Ishikawa (cell line): ENCODE measurements at regions not wholly inside any gene's neighbourhood (a gene's known extent, or its start where the extent isn't known, plus 50 kb on each side); places are given as distances from the start of the nearest gene placed in this dataset.

Experiments
- CEBPB ChIP-seq: IDR thresholded peaks from 2 replicates; pipeline ENCODE4 v1.6.1; 2012
- CREB1 ChIP-seq: IDR thresholded peaks from 2 replicates; pipeline ENCODE4 v1.6.1; 2012; ENCODE audit warnings: low read depth
- EGR1 ChIP-seq: IDR thresholded peaks from 2 replicates; pipeline ENCODE4 v1.6.1; 2012
- FOXM1 ChIP-seq: IDR thresholded peaks from 2 replicates; pipeline ENCODE4 v1.6.1; 2012; ENCODE audit warnings: low read depth, borderline replicate concordance
- MAX ChIP-seq: IDR thresholded peaks from 2 replicates; pipeline ENCODE4 v1.6.1; 2012
- REST ChIP-seq: IDR thresholded peaks from 2 replicates; pipeline ENCODE4 v1.6.1; 2012; ENCODE audit warnings: low read depth, mild to moderate bottlenecking
- TAF1 ChIP-seq: IDR thresholded peaks from 2 replicates; pipeline ENCODE4 v1.6.1; 2012; ENCODE audit warnings: low read depth, mild to moderate bottlenecking
- USF1 ChIP-seq: IDR thresholded peaks from 2 replicates; pipeline ENCODE4 v1.6.1; 2012

- no peak for TF ChIP-seq TAF1
- no peak for TF ChIP-seq MAX
- no peak for TF ChIP-seq FOXM1
- no peak for TF ChIP-seq CREB1
- no peak for TF ChIP-seq USF1
- no peak for TF ChIP-seq REST
- no peak for TF ChIP-seq CEBPB
- TF ChIP-seq EGR1, result no peak
Measured at GRCh38 chr14:100422556-100423316, 99.6 kb downstream of the SLC25A47 start.
